ENCODE measurements at regions not wholly inside any gene's neighbourhood (a gene's known extent, or its start where the extent isn't known, plus 50 kb on each side); places are given as distances from the start of the nearest gene placed in this dataset.
"Not testable (repeated sequence)": the region's sequence is repeated elsewhere in the genome, so short reads cannot be mapped to it uniquely, and the experiment has no call there.

DNA sequence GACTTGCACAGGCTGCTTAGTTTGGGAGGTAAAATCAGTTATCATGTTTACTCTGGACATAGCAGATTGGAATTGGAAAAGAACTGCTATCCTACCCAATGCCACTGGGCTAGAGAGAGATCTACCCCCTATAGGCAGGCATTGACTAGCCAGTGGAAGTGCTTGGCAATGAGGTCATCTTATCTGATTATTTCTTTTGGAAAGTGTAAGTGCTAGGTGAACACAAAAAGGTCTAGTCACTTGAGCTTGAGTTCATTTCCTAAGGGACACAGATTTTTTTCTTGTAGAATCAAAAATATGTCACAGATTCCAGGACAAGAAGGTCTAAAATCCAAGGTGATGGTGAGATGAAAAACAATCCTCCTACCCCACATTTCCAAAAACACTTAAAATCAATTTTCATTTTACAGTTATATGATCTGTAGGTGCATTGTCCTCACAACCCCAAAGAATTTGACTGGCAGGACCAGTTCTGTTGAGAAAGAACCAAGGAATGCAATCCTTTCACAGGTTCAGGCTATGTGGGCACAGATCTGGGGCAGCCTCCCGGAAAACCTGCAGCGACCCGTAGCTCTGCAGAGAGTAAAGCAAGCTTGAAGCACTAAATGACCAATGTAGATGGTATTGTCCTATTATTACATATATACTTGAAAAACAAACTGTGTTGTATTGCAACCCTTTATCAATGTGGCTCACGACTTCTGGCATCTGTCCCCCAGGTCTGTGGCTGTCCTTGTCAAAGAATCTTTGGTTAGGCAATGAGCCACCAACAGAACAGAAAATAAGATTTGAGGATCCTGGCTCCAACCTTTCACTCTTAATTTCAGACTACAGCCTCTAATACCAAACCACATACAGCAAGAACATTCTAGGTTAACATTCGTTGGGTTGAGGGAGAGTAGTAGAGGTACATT, 67.3 kb upstream of the ADTRP start:
- no peak for DNase-seq

DNA sequence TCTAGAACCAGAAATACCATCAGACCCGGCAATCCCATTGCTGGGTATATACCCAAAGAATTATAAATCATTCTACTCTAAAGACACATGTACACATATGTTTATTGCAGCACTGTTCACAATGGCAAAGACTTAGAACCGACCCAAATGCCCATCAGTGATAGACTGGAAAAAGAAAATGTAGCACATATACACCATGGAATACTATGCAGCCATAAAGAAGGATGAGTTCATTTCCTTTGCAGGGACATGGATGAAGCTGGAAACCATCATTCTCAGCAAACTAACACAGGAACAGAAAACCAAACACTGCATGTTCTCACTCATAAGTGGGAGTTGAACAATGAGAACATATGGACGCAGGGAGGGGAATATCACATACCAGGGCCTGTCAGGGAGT, 64.2 kb upstream of the ADTRP start:
- not testable (repeated sequence) for DNase-seq

DNA sequence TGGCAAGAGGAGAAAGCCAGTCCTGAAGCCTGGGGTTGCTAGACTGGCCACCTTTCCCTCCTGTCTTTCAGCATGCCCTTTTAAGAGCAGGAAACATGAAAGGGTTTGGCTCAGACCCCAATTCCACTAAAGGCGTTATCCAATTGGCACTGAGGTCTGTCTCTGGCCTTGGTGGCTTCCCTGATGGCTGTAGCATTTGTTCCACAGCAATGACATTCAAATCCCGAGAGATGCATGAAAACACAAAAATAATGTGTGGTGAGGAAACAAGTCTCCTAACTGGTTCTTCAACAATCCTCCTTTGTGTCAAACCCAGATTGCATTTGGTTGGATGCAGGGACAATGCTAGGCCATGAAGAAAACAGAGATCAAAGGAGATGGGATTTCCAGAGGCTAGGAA, 56.5 kb upstream of the ADTRP start:
- no peak for DNase-seq

DNA sequence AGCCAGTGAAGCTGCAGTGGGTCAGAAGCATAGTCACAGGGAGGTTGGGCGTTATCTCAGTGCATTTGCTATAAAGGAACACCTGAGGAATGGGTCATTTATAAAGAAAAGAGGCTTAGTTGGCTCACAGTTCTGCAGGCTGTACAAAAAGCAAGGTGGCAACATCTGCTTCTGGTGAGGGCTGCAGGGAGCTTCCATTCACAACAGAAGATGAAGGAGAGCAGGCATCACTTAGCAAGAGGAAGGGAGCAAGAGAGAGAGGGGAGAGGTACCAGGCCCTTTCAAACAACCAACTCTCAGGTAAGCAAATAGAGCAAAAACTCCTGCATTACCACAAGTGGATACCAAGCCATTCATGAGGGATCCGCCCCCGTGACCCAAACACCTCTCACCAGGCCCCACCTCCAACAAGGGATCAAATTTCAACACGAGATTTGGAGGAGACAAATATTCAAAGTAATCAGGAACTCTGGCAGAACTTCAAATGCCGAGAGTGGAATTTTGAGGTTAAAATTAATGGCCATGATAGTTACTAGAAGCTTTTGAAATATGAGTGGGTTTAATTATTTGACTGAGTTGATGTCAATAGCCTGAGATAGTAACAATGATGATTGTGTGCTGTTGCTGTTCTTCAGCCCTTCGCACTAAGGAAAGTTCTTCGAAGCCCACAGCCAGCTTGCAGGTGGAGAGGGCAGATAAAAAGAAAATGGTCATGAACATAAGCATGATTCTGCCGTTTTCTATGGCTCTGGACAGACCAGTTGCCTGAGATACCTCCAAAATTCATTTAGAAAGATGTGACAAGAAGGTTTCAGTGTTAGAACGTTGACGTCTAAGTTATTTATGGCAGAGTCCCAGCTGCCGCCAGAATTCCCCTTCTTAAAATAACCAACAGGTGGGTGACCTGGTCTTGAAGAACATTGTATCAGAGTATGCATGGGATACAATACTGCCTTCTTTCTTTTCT, 55.3 kb upstream of the ADTRP start:
- DNase-seq, result no peak

DNA sequence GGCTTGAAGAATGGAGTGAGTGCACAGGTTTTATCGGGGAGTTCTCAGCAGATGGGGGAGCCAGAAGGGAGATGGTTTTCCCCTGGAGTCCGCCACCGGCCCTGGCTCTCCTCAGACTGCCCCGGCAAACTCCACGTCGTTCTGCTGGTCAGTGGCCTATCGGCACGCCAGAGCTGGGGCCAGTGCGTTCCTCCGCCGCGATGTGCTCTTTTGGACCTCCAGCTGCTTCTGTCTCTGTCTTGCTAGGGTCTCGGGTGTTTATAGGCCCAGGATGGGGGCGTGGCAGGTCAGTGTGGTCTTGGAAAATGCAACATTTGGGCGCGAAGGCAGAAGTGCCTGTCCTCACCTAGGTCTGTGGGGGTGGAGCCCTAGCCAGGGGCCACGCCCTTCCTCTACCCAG, 53.0 kb upstream of the ADTRP start:
- no peak for DNase-seq

DNA sequence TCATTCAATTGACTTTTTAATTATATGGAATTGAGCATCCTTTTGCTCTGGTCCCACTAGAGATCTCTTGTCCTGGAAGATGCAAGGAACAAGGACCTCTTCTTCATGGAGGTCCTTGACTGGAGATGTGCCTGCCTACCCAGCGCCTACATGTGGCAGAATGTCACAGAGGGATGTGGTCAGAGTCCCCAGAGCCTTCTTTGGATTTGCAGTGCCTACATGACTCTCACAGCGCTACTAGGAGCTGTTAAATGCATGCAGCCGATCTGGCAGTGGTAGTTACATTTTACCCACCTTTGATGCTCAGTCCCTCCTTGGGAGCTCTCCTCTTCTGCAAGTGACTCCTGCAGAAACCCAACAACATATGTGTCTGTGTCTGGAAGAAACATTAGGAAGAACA, 51.9 kb upstream of the ADTRP start:
- no peak for DNase-seq

DNA sequence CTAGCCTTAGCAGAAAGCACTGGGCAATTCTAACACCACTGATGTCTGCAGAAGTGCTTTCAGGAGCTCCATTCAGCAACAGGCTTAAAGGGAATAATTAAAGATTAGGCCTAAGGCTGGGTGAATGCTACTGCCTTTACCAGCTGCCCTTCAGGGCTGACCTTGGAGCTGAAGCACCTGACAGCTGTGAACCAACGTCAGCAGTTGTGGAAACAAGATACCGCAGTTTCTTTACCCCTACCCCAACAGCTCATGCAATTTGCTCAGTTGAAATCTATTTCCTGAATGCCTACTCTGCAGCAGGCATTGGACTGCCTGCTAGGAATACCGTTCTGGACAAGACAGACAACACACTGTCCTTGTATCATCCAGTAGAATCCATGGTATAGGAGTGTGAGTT, 51.5 kb upstream of the ADTRP start:
- DNase-seq, result no peak

DNA sequence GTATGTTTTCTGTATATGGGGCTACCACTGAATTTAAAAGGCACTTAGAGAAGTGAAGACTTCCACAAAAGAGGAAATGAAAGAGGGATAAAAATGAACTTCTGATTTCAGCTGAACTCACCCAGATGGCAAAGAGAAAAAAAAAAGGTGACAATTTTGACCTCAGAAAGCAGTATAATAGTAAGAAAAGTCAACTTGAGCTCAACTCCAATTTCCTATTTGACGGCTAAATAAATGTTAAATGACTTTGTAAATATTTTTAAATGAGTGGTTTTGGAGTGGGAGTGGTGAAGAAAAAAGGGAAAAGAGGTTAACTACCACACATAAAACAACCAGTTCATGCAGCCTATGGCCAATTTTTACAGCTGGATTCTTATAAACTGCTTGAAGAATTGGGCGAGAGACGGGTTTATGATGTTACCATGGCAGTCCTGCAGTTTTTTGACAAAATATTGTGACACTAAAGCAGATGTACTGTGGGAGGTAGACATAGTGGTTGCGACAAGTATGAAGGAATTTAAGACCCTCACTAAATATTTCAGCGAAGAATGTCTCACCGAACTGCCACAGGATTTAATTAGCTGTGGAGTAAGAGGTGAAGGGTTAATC, 49.8 kb upstream of the ADTRP start:
- no peak for DNase-seq
